Neural progenitor cell (in vitro differentiated cells): ENCODE measurements at regions not wholly inside any gene's neighbourhood (a gene's known extent, or its start where the extent isn't known, plus 50 kb on each side); places are given as distances from the start of the nearest gene placed in this dataset.

Source experiments
- DNase-seq: peaks from one replicate; pipeline ENCODE4 v3.0.0-alpha.2; 2016; ENCODE audit warnings: low spot score
- H2AFZ ChIP-seq: fragments of 200-600 bp; sonication (generic); replicated peaks from 2 replicates; pipeline ENCODE4 v1.6.1; 2016; ENCODE audit warnings: antibody characterized with exemption
- H3F3A ChIP-seq: fragments of 200-600 bp; sonication (generic); 2 replicates; pipeline ENCODE4 v1.6.1; 2016; ENCODE audit warnings: antibody characterized with exemption, low read depth
- H3K27ac ChIP-seq: fragments of 200-600 bp; sonication (generic); 2 replicates; pipeline ENCODE4 v1.5.1; 2016; ENCODE audit warnings: mild to moderate bottlenecking
- H3K27me3 ChIP-seq: fragments of 200-600 bp; sonication (generic); 2 replicates; pipeline ENCODE4 v1.6.1; 2016; ENCODE audit warnings: mild to moderate bottlenecking, moderate library complexity
- H3K36me3 ChIP-seq: fragments of 200-600 bp; sonication (generic); 2 replicates; pipeline ENCODE4 v1.5.1; 2016
- H3K4me1 ChIP-seq: fragments of 200-600 bp; sonication (generic); 2 replicates; pipeline ENCODE4 v1.6.1; 2016; ENCODE audit warnings: mixed run types
- H3K4me2 ChIP-seq: fragments of 200-600 bp; sonication (generic); 2 replicates; pipeline ENCODE4 v1.6.1; 2016
- H3K4me3 ChIP-seq: fragments of 200-600 bp; sonication (generic); 2 replicates; pipeline ENCODE4 v1.5.1; 2016
- H3K79me2 ChIP-seq: fragments of 200-600 bp; sonication (generic); 2 replicates; pipeline ENCODE4 v1.6.1; 2016; ENCODE audit warnings: low read depth
- H3K9ac ChIP-seq: fragments of 200-600 bp; sonication (generic); 2 replicates; pipeline ENCODE4 v1.6.1; 2016
- H3K9me3 ChIP-seq: fragments of 200-600 bp; sonication (generic); 2 replicates; pipeline ENCODE4 v1.5.1; 2016; ENCODE audit warnings: low read depth
- H4K20me1 ChIP-seq: fragments of 200-600 bp; sonication (generic); 2 replicates; pipeline ENCODE4 v1.6.1; 2016; ENCODE audit warnings: low read depth
- H3K27ac Mint-ChIP-seq: 3 replicates; pipeline ENCODE4 v1.8.0; 2021; ENCODE audit warnings: mixed read lengths
- H3K27me3 Mint-ChIP-seq: 2 replicates; pipeline ENCODE4 v1.8.0; 2022; ENCODE audit warnings: low read depth, mild to moderate bottlenecking, inconsistent platforms, moderate library complexity, mixed read lengths; ENCODE audit not compliant: insufficient read depth
- H3K36me3 Mint-ChIP-seq: 3 replicates; pipeline ENCODE4 v1.8.0; 2021; ENCODE audit warnings: mixed read lengths
- H3K4me1 Mint-ChIP-seq: 3 replicates; pipeline ENCODE4 v1.8.0; 2021; ENCODE audit warnings: mixed read lengths
- H3K4me3 Mint-ChIP-seq: 3 replicates; pipeline ENCODE4 v1.8.0; 2021; ENCODE audit warnings: mild to moderate bottlenecking, moderate library complexity, mixed read lengths
- H3K9me3 Mint-ChIP-seq: 3 replicates; pipeline ENCODE4 v1.8.0; 2020; ENCODE audit warnings: mixed read lengths
- CTCF ChIP-seq: fragments of 200-600 bp; sonication (generic); IDR thresholded peaks from 2 replicates; pipeline ENCODE4 v1.5.1; 2017; ENCODE audit warnings: antibody characterized with exemption, mild to moderate bottlenecking
- EZH2 ChIP-seq: fragments of 200-600 bp; sonication (generic); IDR thresholded peaks from 2 replicates; pipeline ENCODE4 v1.6.1; 2017; ENCODE audit warnings: antibody characterized with exemption, mild to moderate bottlenecking, moderate library complexity
- EZH2phosphoT487 ChIP-seq: fragments of 200-600 bp; sonication (generic); IDR thresholded peaks from 2 replicates; pipeline ENCODE4 v1.6.1; 2017; ENCODE audit warnings: antibody characterized with exemption

- Mint-ChIP-seq H3K4me3 (no peak overlapping the region), H3K27me3 (peaks cover 4% of the 10 kb centered on the region), H3K36me3 (no peaks in the 10 kb centered on the region), H3K9me3 (no peaks in the 10 kb centered on the region), H3K27ac (no peak overlapping the region), H3K4me1 (peaks cover 16% of the 10 kb centered on the region)
- peak; percentile 44 for DNase-seq
- Histone ChIP-seq H3K27me3 (no peaks in the 10 kb centered on the region), H3K4me1 (peaks cover 10% of the 10 kb centered on the region), H3K79me2 (no peaks in the 10 kb centered on the region), H4K20me1 (no peaks in the 10 kb centered on the region), H3K9me3 (no peaks in the 10 kb centered on the region), H3F3A (no peaks in the 10 kb centered on the region), H3K36me3 (no peaks in the 10 kb centered on the region), H3K4me2 (no peak overlapping the region), H2AFZ (no peak overlapping the region), H3K9ac (no peak overlapping the region), H3K4me3 (no peak overlapping the region), H3K27ac (no peak overlapping the region)
- TF ChIP-seq EZH2 (no peak), EZH2phosphoT487 (no peak), CTCF (no peak)
Observed at GRCh38 chr4:120158841-120159463, 92.3 kb upstream of the MAD2L1 start.

DNA sequence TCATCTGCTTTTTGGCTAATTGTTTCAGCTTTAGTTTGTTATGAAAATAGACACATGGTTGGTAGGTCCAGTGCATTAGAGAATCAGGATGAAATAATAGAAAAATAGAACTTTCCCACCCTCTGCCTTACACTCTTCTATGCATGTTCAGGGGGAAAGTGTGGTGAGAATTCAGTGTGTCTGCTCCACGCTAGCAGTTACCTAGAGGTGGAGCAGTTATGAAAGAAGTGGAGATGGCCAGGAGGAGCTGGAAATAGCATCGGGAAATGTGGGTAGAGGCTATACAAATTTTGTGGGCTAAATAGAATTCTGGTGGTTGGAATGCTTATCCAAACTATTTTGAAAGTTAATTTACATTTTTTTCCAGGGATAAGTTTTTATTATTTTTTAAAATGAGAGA is 91.4 kb upstream of the MAD2L1 start:
- Mint-ChIP-seq H3K9me3 (no peaks in the 10 kb centered on the region), H3K36me3 (no peaks in the 10 kb centered on the region), H3K4me1 (peaks cover 16% of the 10 kb centered on the region)

GRCh38 chr4:120156120-120156718 is 89.6 kb upstream of the MAD2L1 start:
- Histone ChIP-seq H3K79me2 (no peaks in the 10 kb centered on the region), H3K27ac (no peak overlapping the region), H3K9me3 (no peaks in the 10 kb centered on the region), H3K4me3 (no peak overlapping the region), H4K20me1 (no peaks in the 10 kb centered on the region), H3K9ac (no peak overlapping the region), H3K27me3 (no peaks in the 10 kb centered on the region), H2AFZ (no peak overlapping the region), H3F3A (no peaks in the 10 kb centered on the region), H3K4me1 (peaks cover 10% of the 10 kb centered on the region), H3K4me2 (no peak overlapping the region), H3K36me3 (no peaks in the 10 kb centered on the region)
- H3K4me1 Mint-ChIP-seq = peaks cover 16% of the 10 kb centered on the region
- H3K9me3 Mint-ChIP-seq = no peaks in the 10 kb centered on the region
- no peak overlapping the region for H3K27ac Mint-ChIP-seq
- H3K4me3 Mint-ChIP-seq = no peak overlapping the region
- peak; percentile 75 for DNase-seq
- no peaks in the 10 kb centered on the region for H3K36me3 Mint-ChIP-seq
- TF ChIP-seq EZH2phosphoT487 (no peak), EZH2 (no peak), CTCF (peak; percentile 79)
- H3K27me3 Mint-ChIP-seq = peaks cover 4% of the 10 kb centered on the region

More for the DNA sequence above, 91.4 kb upstream of the MAD2L1 start:
- Histone ChIP-seq H3K27me3 (no peaks in the 10 kb centered on the region), H2AFZ (no peak overlapping the region), H3K36me3 (no peaks in the 10 kb centered on the region), H3K79me2 (no peaks in the 10 kb centered on the region), H3K4me2 (no peak overlapping the region), H3K4me1 (peaks cover 10% of the 10 kb centered on the region), H3K27ac (no peak overlapping the region), H3F3A (no peaks in the 10 kb centered on the region), H3K4me3 (no peak overlapping the region), H4K20me1 (no peaks in the 10 kb centered on the region), H3K9ac (no peak overlapping the region), H3K9me3 (no peaks in the 10 kb centered on the region)
- H3K4me3 Mint-ChIP-seq = no peak overlapping the region
- H3K27ac Mint-ChIP-seq = no peak overlapping the region
- H3K27me3 Mint-ChIP-seq = peaks cover 4% of the 10 kb centered on the region
- TF ChIP-seq EZH2 (no peak), CTCF (peak; percentile 5)
- no peak for DNase-seq
